ENCODE measurements at regions not wholly inside any gene's neighbourhood (a gene's known extent, or its start where the extent isn't known, plus 50 kb on each side); places are given as distances from the start of the nearest gene placed in this dataset.

GRCh38 chr13:107139006-107139405 lies 571.1 kb upstream of the ARGLU1 start:
- no peak for DNase-seq

GRCh38 chr13:107138486-107138885 lies 570.5 kb upstream of the ARGLU1 start:
- DNase-seq, result no peak

- no peak for DNase-seq
Measured at GRCh38 chr13:107133950-107134349, 566.0 kb upstream of the ARGLU1 start.

GRCh38 chr13:107130566-107130965 lies 562.6 kb upstream of the ARGLU1 start:
- no peak for DNase-seq

GRCh38 chr13:107124730-107125129 lies 556.8 kb upstream of the ARGLU1 start:
- no peak for DNase-seq

- DNase-seq, result peak; percentile 27
Measured at GRCh38 chr13:107124129-107124718, 556.3 kb upstream of the ARGLU1 start.

GRCh38 chr13:107121793-107122192 lies 553.9 kb upstream of the ARGLU1 start:
- no peak for DNase-seq

- DNase-seq, result no peak
Measured at GRCh38 chr13:107119989-107120881, 552.3 kb upstream of the ARGLU1 start.

GRCh38 chr13:107118506-107118905 lies 550.6 kb upstream of the ARGLU1 start:
- DNase-seq, result no peak

- DNase-seq, result no peak
Measured at GRCh38 chr13:107117327-107118012, 549.5 kb upstream of the ARGLU1 start.

- no peak for DNase-seq
Measured at GRCh38 chr13:107113387-107113786, 545.5 kb upstream of the ARGLU1 start.

GRCh38 chr13:107111248-107111647 lies 543.3 kb upstream of the ARGLU1 start:
- no peak for DNase-seq

GRCh38 chr13:107104631-107105030 lies 536.7 kb upstream of the ARGLU1 start:
- no peak for DNase-seq

- no peak for DNase-seq
Measured at GRCh38 chr13:107102676-107103075, 534.7 kb upstream of the ARGLU1 start.

- DNase-seq, result no peak
Measured at GRCh38 chr13:107099661-107100060, 531.7 kb upstream of the ARGLU1 start.

GRCh38 chr13:107097916-107098315 lies 530.0 kb upstream of the ARGLU1 start:
- DNase-seq, result no peak

GRCh38 chr13:107095876-107096275 lies 527.9 kb upstream of the ARGLU1 start:
- no peak for DNase-seq

GRCh38 chr13:107091861-107092260 lies 523.9 kb upstream of the ARGLU1 start:
- DNase-seq, result no peak

- no peak for DNase-seq
Measured at GRCh38 chr13:107091428-107091827, 523.5 kb upstream of the ARGLU1 start.

- DNase-seq, result no peak
Measured at GRCh38 chr13:107088061-107088460, 520.1 kb upstream of the ARGLU1 start.

- no peak for DNase-seq
Measured at GRCh38 chr13:107079423-107080049, 511.6 kb upstream of the ARGLU1 start.

- DNase-seq, result no peak
Measured at GRCh38 chr13:107078229-107078765, 510.4 kb upstream of the ARGLU1 start.

GRCh38 chr13:107076801-107077200 lies 508.9 kb upstream of the ARGLU1 start:
- no peak for DNase-seq
